ENCODE measurements at regions not wholly inside any gene's neighbourhood (a gene's known extent, or its start where the extent isn't known, plus 50 kb on each side); places are given as distances from the start of the nearest gene placed in this dataset.

DNA sequence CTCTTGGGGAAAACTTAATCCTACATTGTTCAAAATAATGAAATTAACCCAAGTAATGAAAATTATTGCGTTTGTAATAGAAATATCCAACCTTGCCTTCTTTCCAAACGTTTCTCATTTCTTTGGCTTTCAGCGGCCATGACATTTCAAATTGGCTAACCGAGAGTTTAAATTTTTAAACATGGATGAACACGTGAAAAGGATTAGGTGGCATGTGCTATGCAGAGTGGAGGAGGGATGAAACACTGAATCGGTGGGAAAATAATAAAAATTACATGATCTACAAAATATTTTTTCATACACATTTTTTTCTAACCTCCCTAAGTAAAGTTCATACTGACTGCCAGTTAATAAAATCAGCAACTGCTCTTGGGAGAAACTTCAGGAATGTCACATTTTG is 728.4 kb upstream of the PKDCC start:
- TF ChIP-seq, protein P1, sequence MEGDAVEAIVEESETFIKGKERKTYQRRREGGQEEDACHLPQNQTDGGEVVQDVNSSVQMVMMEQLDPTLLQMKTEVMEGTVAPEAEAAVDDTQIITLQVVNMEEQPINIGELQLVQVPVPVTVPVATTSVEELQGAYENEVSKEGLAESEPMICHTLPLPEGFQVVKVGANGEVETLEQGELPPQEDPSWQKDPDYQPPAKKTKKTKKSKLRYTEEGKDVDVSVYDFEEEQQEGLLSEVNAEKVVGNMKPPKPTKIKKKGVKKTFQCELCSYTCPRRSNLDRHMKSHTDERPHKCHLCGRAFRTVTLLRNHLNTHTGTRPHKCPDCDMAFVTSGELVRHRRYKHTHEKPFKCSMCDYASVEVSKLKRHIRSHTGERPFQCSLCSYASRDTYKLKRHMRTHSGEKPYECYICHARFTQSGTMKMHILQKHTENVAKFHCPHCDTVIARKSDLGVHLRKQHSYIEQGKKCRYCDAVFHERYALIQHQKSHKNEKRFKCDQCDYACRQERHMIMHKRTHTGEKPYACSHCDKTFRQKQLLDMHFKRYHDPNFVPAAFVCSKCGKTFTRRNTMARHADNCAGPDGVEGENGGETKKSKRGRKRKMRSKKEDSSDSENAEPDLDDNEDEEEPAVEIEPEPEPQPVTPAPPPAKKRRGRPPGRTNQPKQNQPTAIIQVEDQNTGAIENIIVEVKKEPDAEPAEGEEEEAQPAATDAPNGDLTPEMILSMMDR (IDR thresholded peaks at IDR 0.05) = no peak
- no peak for TF ChIP-seq POLR2A (IDR thresholded peaks at IDR 0.05)

All from thyroid gland (tissue), 4 donors.